ENCODE measurements at regions not wholly inside any gene's neighbourhood (a gene's known extent, or its start where the extent isn't known, plus 50 kb on each side); places are given as distances from the start of the nearest gene placed in this dataset.

GRCh38 chr9:120230227-120230626 is 349.7 kb downstream of the CDK5RAP2 start:
- no peak for TF ChIP-seq CTCF (IDR thresholded peaks at IDR 0.05; ENCODE audit: insufficient read depth, missing control alignments)
- DNase-seq (ENCODE audit: insufficient read length, low spot score), result no peak
- FAIRE-seq, result no peak

- DNase-seq (ENCODE audit: insufficient read length, low spot score) (no peak), FAIRE-seq (no peak)
- TF ChIP-seq CTCF (IDR thresholded peaks at IDR 0.05; ENCODE audit: insufficient read depth, missing control alignments), result no peak
These were observed 358.1 kb downstream of the CDK5RAP2 start for GRCh38 chr9:120221844-120222243.

- DNase-seq (ENCODE audit: insufficient read length, low spot score) (no peak), FAIRE-seq (no peak)
- no peak for TF ChIP-seq CTCF (IDR thresholded peaks at IDR 0.05; ENCODE audit: insufficient read depth, missing control alignments)
These were observed 365.6 kb downstream of the CDK5RAP2 start for GRCh38 chr9:120214332-120214731.

- FAIRE-seq (no peak), DNase-seq (ENCODE audit: insufficient read length, low spot score) (no peak)
- no peak for TF ChIP-seq CTCF (IDR thresholded peaks at IDR 0.05; ENCODE audit: insufficient read depth, missing control alignments)
These were observed 367.1 kb downstream of the CDK5RAP2 start for GRCh38 chr9:120212853-120213200.

GRCh38 chr9:120212153-120212852 is 367.7 kb downstream of the CDK5RAP2 start:
- DNase-seq (ENCODE audit: insufficient read length, low spot score), result no peak
- TF ChIP-seq CTCF (IDR thresholded peaks at IDR 0.05; ENCODE audit: insufficient read depth, missing control alignments), result no peak
- FAIRE-seq, result no peak

- no peak for DNase-seq (ENCODE audit: insufficient read length, low spot score)
- FAIRE-seq, result no peak
- no peak for TF ChIP-seq CTCF (IDR thresholded peaks at IDR 0.05; ENCODE audit: insufficient read depth, missing control alignments)
These were observed 369.7 kb downstream of the CDK5RAP2 start for GRCh38 chr9:120210274-120210673.

- no peak for TF ChIP-seq CTCF (IDR thresholded peaks at IDR 0.05; ENCODE audit: insufficient read depth, missing control alignments)
- no peak for FAIRE-seq
- DNase-seq (ENCODE audit: insufficient read length, low spot score), result no peak
These were observed 376.9 kb downstream of the CDK5RAP2 start for GRCh38 chr9:120202856-120203654.

Measured in D721Med (cell line).